SH-SY5Y (cell line): ENCODE measurements at regions not wholly inside any gene's neighbourhood (a gene's known extent, or its start where the extent isn't known, plus 50 kb on each side); places are given as distances from the start of the nearest gene placed in this dataset.

Experiments
- GATA2 ChIP-seq: IDR thresholded peaks from 2 replicates; pipeline ENCODE4 v1.6.1; 2011; ENCODE audit warnings: mild to moderate bottlenecking, low read depth, low read length
- GATA3 ChIP-seq: IDR thresholded peaks from 2 replicates; pipeline ENCODE4 v1.6.1; 2011; ENCODE audit warnings: low read depth, mild to moderate bottlenecking, low read length, moderate library complexity

DNA sequence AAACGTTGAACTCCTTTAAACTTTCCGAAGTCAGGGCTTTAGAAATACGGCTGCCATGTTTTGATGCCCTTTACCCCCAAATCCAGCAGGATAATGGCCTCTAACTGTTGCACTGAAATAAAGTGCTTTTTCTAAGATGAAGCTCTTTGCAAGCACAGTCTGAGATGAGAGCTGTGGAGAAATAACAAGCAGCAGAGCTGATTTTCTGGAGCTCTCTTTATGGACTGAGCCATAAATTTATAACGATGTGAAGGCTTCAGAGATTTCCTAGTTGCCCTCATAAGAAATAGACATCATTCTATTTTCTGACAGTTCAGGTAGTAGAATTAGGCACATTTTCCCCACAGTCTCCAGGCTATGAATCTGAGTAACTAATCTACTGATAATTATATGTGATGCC is 567.3 kb downstream of the PDHA2 start:
- TF ChIP-seq GATA3 (no peak), GATA2 (no peak)

DNA sequence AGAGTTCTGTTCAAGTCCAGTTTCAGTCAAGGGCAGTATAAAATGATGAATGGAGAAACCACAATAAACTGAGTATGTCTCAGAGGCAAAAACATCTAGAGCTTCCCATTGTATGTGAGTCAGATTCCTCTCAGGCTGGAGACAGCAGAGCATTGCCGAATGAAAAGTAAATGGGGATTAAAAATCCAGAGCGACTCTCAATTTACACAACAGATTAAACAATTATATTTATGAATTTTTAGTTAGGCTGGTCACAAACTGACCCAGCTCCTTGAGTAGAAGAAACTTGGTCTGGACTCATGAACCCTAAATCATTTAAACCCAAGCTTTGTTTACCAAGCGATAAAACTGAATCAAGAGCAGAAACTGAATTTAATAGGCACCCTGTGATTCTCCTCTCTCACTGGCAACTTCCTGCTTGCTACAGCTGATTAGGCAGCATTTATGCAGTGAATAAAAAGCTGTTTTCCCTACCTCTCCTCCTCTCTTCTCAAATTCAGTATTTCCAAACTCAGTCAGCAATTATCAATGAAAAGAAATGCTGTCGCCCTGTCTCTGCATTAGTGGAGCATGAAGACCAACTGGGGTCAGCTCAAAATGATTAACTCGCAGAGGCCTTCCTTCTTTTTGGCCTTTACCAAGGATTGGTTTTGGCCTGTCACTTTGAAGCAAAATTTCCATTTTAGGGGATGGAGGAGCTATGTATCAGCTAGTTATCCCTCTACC is 568.0 kb downstream of the PDHA2 start:
- TF ChIP-seq GATA3 (no peak), GATA2 (no peak)

GRCh38 chr4:96429657-96430056 is 589.8 kb downstream of the PDHA2 start:
- TF ChIP-seq GATA2 = no peak
- TF ChIP-seq GATA3 = no peak

GRCh38 chr4:96431094-96431493 is 591.2 kb downstream of the PDHA2 start:
- TF ChIP-seq GATA3 (no peak), GATA2 (no peak)

DNA sequence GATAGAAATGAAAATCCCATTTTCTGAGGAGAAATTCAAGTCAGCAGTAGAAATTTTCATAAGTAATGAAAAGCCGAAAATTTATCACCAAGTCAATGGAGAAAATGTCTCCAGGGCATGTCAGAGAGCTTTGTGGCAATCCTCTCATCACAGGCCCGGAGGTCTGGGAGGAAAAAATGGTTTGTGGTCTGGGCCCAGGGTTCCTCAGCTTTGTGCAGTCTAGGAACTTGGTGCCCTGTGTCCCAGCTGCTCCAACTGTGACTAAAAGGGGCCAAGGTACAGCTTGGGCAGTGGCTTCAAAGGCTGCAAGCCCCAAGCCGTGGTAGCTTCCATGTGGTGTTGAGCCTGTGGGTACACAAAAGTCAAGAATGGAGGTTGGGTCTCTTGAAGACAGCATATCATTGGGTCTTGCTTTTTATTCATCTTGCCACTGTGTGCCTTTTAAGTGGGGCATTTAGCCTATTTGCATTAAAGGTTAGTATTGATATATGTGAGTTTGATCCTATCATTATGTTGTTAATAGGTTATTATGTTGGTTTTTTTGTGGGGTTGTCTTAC is 608.5 kb downstream of the PDHA2 start:
- TF ChIP-seq GATA2 (no peak), GATA3 (no peak)

DNA sequence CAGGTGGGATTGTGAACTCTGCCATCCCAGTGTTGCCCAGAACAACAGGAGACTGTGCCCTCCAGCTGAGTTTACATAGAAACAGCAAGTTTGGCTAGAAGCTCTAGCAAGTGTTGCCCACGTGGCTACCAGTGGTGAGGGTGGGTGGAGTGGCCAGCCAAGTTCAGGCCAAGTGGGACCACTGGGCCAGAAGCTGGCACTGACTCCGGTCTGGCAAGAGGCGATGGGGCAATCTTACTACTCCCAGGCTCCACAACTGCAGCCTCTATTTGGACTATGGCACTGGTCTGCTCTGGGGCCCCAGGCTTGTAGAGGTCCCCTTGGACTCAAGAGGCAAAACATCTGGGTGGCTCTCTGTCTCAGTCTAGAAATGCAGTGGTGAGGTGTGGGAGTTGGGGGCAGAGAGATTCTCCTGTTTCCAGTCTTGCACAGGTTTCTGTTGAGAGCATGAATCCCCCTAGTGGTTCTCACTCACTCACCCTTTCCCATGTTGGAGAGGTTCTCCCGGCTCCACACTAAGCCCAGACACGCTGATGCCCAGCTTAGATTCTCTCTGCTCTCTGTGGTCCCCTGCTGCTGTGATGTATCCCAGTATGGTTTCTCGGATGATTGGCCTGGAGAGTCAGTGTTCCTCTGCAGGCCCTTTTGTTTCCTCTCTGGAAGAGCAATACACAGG is 615.3 kb downstream of the PDHA2 start:
- TF ChIP-seq GATA3 (no peak), GATA2 (no peak)

DNA sequence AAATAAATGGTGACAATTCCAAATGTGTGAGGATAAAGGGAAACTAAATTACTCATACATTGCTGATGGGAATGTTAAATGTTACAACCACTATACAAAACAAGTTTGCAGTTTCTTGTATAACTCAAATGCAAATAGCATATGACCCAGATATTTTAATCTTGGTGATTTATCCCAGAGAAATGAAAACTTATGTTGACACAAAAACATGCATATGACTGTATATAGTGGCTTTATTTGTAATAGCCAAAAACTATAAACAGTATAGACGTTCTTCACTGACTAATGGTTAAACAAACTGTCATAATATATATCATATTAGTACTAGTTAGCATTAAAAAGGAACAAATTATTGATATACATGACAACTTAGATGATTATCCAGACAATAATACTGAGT is 619.2 kb downstream of the PDHA2 start:
- TF ChIP-seq GATA2 (no peak), GATA3 (no peak)

GRCh38 chr4:96465834-96466233 is 625.9 kb downstream of the PDHA2 start:
- TF ChIP-seq GATA3 = no peak
- no peak for TF ChIP-seq GATA2

- TF ChIP-seq GATA2 = no peak
- no peak for TF ChIP-seq GATA3
Measured at GRCh38 chr4:96471956-96472867, 632.3 kb downstream of the PDHA2 start.

GRCh38 chr4:96473246-96473645 is 633.4 kb downstream of the PDHA2 start:
- TF ChIP-seq GATA3 (no peak), GATA2 (no peak)

DNA sequence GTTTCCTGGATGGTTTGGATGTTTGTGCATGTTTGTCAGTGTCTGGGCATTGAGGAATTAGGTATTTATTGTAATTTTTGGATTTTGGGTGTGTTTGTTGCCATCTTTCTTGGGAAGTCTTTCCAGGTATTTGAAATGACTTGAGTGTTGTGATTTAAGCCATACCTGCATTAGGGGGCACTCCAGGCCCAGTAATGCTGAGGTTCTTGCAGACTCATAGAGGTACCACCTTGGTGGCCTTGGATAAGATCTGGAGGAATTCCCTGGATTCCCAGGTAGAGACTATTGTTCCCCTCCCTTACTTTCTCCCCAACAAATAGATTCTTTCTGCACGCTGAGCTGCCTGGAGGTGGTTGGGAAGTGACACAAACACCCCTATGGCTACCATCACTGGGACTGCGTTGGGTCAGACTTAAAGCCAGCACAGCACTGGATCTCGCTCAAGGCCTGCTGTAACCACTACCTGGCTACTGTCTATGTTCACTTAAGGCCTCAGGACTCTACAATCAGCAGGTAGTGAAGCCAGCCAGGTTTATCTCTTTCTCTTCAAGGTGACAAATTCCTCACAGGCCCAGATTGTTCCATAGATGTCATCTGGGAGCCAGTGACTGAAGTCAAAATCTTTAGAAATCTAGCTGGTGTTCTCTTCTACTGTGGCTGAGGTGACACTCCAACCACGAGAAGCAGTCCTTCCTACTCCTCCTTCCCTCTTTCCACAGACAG is 643.6 kb downstream of the PDHA2 start:
- TF ChIP-seq GATA3 (no peak), GATA2 (no peak)

DNA sequence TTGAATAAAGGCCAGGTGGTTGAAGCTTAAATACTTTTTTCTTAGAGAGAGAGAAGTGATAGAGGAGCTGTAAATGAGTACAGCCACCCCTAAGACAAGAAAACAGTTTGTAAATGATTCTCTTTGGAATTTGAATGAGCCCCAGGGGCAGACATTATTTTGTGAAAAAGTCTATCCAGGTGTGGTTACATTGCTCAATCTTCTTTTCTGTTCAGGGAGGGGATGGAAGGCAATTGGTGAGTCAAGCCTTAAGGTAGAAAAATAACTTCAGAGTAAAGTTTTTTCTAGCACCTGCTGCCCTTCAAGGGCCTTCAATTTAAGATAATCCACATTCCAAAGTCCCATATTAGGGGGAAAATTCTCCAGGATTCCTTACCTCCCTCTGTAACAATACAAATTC is 646.7 kb downstream of the PDHA2 start:
- TF ChIP-seq GATA3 (no peak), GATA2 (no peak)

DNA sequence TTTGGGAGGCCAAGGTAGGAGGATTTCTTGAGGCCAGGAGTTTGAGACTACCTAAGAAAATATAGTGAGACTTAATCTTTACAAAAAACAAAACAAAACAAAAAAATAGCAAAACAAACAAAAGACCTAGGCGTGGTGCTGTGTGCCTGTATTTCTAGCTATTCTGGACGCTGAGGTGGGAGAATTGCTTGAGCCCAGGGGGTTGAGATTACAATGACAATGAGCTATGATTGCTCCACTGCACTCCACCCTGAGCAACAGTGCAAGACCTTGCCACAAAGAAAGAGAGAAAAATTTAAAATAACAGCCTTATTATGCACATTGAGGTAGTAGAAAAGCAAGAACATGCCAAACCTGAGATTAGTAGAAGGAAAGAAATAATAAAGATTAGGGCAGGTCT is 657.7 kb downstream of the PDHA2 start:
- TF ChIP-seq GATA3 (no peak), GATA2 (no peak)
